Endothelial cell of umbilical vein (primary cell): ENCODE measurements at regions not wholly inside any gene's neighbourhood (a gene's known extent, or its start where the extent isn't known, plus 50 kb on each side); places are given as distances from the start of the nearest gene placed in this dataset.

Experiments
- BruUV-seq: library from RNA; stranded (reverse); fragments of 400-500 nt; replicated peaks from 2 replicates; lab custom pipeline; 2021; lab: Mats Ljungman, UMichigan
- CTCF ChIA-PET: fragments of 300-600, 350-600 bp; sonication (Branson Sonifier 250); formaldehyde crosslinking; loops from one replicate; lab custom pipeline; 2021; ENCODE audit warnings: antibody characterized with exemption, inconsistent platforms; lab: Charles Lee
- POLR2A ChIA-PET: fragments of 300-600, 350-600 bp; sonication (Branson Sonifier 250); formaldehyde crosslinking; loops from one replicate; lab custom pipeline; 2021; ENCODE audit warnings: antibody characterized with exemption, inconsistent platforms; lab: Charles Lee
- DNase-seq: peaks from one replicate; pipeline ENCODE4 v3.0.0-alpha.2; 2011; ENCODE audit warnings: low read depth, low spot score
- FAIRE-seq: peaks from 2 replicates; lab custom pipeline; 2011; peaks lifted over from hg19 to GRCh38; lab: Jason Lieb, UNC
- H2AFZ ChIP-seq: 2 replicates; pipeline ENCODE4 v1.6.0; 2012; ENCODE audit warnings: low read depth, low read length, control low read depth, inconsistent platforms
- H3K27ac ChIP-seq: 2 replicates; pipeline ENCODE4 v1.5.1; 2011; ENCODE audit warnings: low read depth, mild to moderate bottlenecking, control low read depth, low read length, moderate library complexity; ENCODE audit not compliant: insufficient read depth
- H3K27me3 ChIP-seq, 2 experiments: 2 replicates each; pipeline versions ENCODE4 v1.6.0 to v1.6.1; 2011; ENCODE audit warnings: low read length in 2 of 2, mixed read lengths in 1 of 2; ENCODE audit not compliant: control insufficient read depth in 2 of 2, insufficient read depth in 2 of 2
- H3K36me3 ChIP-seq, 2 experiments: 2 replicates in 1 of 2; 3 replicates in 1 of 2; pipeline ENCODE4 v1.5.1; 2011; ENCODE audit warnings: low read length in 2 of 2, mild to moderate bottlenecking in 1 of 2, moderate library complexity in 1 of 2; ENCODE audit not compliant: control insufficient read depth in 2 of 2, insufficient read depth in 2 of 2; ENCODE audit errors: extremely low read depth in 1 of 2
- H3K4me1 ChIP-seq: 3 replicates; pipeline ENCODE4 v1.5.1; 2011; ENCODE audit warnings: mild to moderate bottlenecking, low read length; ENCODE audit not compliant: control insufficient read depth, insufficient read depth; ENCODE audit errors: extremely low read depth
- H3K4me2 ChIP-seq: 2 replicates; pipeline ENCODE4 v1.6.1; 2011; ENCODE audit warnings: low read length, control low read depth, mixed read lengths; ENCODE audit not compliant: insufficient read depth
- H3K4me3 ChIP-seq, 3 experiments: fragments of 200-600 bp in 1 of 3; sonication (generic), shearing (Covaris generic) in 1 of 3; replicated peaks in 1 of 3; 2 replicates each; pipeline ENCODE4 v1.5.1; 2011 to 2016; ENCODE audit warnings: control low read depth in 3 of 3, low read length in 3 of 3, mild to moderate bottlenecking in 2 of 3, inconsistent platforms in 1 of 3, low read depth in 1 of 3, moderate library complexity in 1 of 3; ENCODE audit not compliant: insufficient read depth in 1 of 3
- H3K79me2 ChIP-seq: 2 replicates; pipeline ENCODE4 v1.6.0; 2012; ENCODE audit warnings: low read length, inconsistent platforms; ENCODE audit not compliant: control insufficient read depth, insufficient read depth
- H3K9ac ChIP-seq: replicated peaks from 2 replicates; pipeline ENCODE3; 2011; ENCODE audit warnings: low read length, control low read depth; ENCODE audit not compliant: insufficient read depth; ENCODE audit errors: extremely low read depth
- H3K9me1 ChIP-seq: replicated peaks from 3 replicates; pipeline ENCODE4 v1.6.0; 2011; ENCODE audit warnings: mild to moderate bottlenecking, low read length; ENCODE audit not compliant: control insufficient read depth, insufficient read depth; ENCODE audit errors: extremely low read depth
- H3K9me3 ChIP-seq: replicated peaks from 2 replicates; pipeline ENCODE4 v1.5.1; 2012; ENCODE audit warnings: low read length, inconsistent platforms; ENCODE audit not compliant: control insufficient read depth, insufficient read depth
- H4K20me1 ChIP-seq: replicated peaks from 2 replicates; pipeline ENCODE3; 2011; ENCODE audit warnings: mild to moderate bottlenecking, low read length; ENCODE audit not compliant: control insufficient read depth, insufficient read depth; ENCODE audit errors: extremely low read depth
- CTCF ChIP-seq, 2 donors: IDR thresholded peaks; 1 replicate in 1 of 2; 2 replicates in 1 of 2; pipeline ENCODE4 v1.5.1; 2011; ENCODE audit warnings: low read length in 2 of 2, mild to moderate bottlenecking in 2 of 2, moderate library complexity in 2 of 2, control low read depth in 1 of 2, inconsistent platforms in 1 of 2, low read depth in 1 of 2; ENCODE audit not compliant: insufficient read depth in 1 of 2; ENCODE audit errors: extremely low read depth in 1 of 2
- EZH2 ChIP-seq: IDR thresholded peaks from 2 replicates; pipeline ENCODE4 v1.6.1; 2012; ENCODE audit warnings: borderline replicate concordance, low read depth, mild to moderate bottlenecking, moderate library complexity, low read length, inconsistent platforms; ENCODE audit not compliant: severe bottlenecking
- FOS ChIP-seq: IDR thresholded peaks from 2 replicates; pipeline ENCODE4 v1.6.1; 2011; ENCODE audit warnings: mild to moderate bottlenecking, low read length, moderate library complexity, borderline replicate concordance; ENCODE audit not compliant: insufficient read depth
- GATA2 ChIP-seq: IDR thresholded peaks from 2 replicates; pipeline ENCODE4 v1.7.0; 2011; ENCODE audit warnings: low read depth, mild to moderate bottlenecking, moderate library complexity, mixed read lengths, low read length; ENCODE audit not compliant: insufficient read length, insufficient read depth
- JUN ChIP-seq: IDR thresholded peaks from 2 replicates; pipeline ENCODE4 v1.6.1; 2011; ENCODE audit warnings: borderline replicate concordance, low read depth; ENCODE audit not compliant: insufficient read length, insufficient read depth
- MAX ChIP-seq: IDR thresholded peaks from 2 replicates; pipeline ENCODE4 v1.6.1; 2011; ENCODE audit not compliant: insufficient read depth, insufficient read length
- MYC ChIP-seq: IDR thresholded peaks from one replicate; pipeline ENCODE4 v1.6.1; 2011; ENCODE audit warnings: mild to moderate bottlenecking, low read depth, low read length
- POLR2A ChIP-seq: IDR thresholded peaks from 2 replicates; pipeline ENCODE4 v1.6.1; 2012; ENCODE audit warnings: low read depth, mild to moderate bottlenecking, control low read depth, low read length
- POLR2AphosphoS5 ChIP-seq: IDR thresholded peaks from 2 replicates; pipeline ENCODE4 v1.6.1; 2012; ENCODE audit warnings: low read depth, mild to moderate bottlenecking, control low read depth, low read length, moderate library complexity; ENCODE audit not compliant: insufficient read depth
- dilution Hi-C: fragments of 300-500 bp; cut with MboI; formaldehyde crosslinking; loops from one replicate; pipeline ENCODE4 v1.15.0; 2019; ENCODE audit warnings: low sequenced_read_pairs; ENCODE audit not compliant: extremely low pct_ligation_motif_present
- intact Hi-C: fragments of 100-400 bp; cut with micrococcal nuclease; formaldehyde crosslinking; loops from one replicate; pipeline ENCODE4 v1.10.0; 2022

DNA sequence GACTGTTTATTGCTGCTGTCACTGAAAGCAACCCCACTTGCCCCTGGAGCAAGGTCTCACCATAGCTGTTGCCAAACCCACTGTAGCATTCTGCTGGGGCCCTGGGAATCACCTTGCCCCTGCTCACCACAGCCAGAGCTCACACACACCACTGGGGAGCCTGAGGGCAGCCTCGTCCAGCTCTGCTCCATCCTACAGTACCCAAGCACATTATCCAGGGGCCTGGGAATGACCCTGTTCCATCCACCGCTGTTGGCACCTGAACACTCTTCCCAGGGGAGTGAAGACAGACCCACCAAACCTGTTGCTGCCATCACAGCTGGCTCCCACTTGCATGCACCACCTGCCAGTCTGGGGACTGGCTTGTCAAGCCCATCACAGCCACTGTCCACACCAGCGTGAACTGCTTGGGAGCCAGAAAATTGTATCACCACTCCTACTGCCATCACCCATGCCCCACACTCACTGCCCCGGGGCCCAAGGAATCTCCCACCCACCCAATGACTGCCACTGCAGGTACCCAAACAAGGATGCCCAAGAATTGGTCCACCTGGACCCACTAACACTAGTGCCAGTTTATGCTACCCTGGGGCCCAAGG lies 811.3 kb downstream of the KLHL13 start:
- TF ChIP-seq GATA2 = no peak
- no peak for TF ChIP-seq POLR2A
- TF ChIP-seq MAX = no peak
- TF ChIP-seq POLR2AphosphoS5 = no peak
- TF ChIP-seq JUN = no peak
- TF ChIP-seq CTCF (IDR thresholded peaks at IDR 0.05; ENCODE audit: extremely low read depth in 1 of 2, insufficient read depth in 1 of 2, low read depth in 1 of 2, low read length in 2 of 2) = no peak
- no peak for TF ChIP-seq MYC
- TF ChIP-seq FOS = no peak
- no peak for TF ChIP-seq EZH2
- dilution Hi-C loops = no loop called here
- no peaks in the 10 kb centered on the region for H3K27me3 ChIP-seq
- H3K4me2 ChIP-seq = no peak overlapping the region
- no peak overlapping the region for H3K9ac ChIP-seq
- no peak overlapping the region for H2AFZ ChIP-seq
- H4K20me1 ChIP-seq = no peaks in the 10 kb centered on the region
- no peaks in the 10 kb centered on the region for H3K4me1 ChIP-seq
- DNase-seq = no peak
- POLR2A ChIA-PET = no interaction called here
- H3K9me1 ChIP-seq = no peaks in the 10 kb centered on the region
- H3K79me2 ChIP-seq = no peaks in the 10 kb centered on the region
- CTCF ChIA-PET = no interaction called here
- no peak overlapping the region for H3K4me3 ChIP-seq
- no peaks in the 10 kb centered on the region for H3K9me3 ChIP-seq
- H3K36me3 ChIP-seq = no peaks in the 10 kb centered on the region
- FAIRE-seq = no peak
- intact Hi-C loops = no loop called here
- H3K27ac ChIP-seq = no peak overlapping the region
- no TSS peak for BruUV-seq
